Anterior cingulate cortex (tissue), 58 donors: ENCODE measurements at regions not wholly inside any gene's neighbourhood (a gene's known extent, or its start where the extent isn't known, plus 50 kb on each side); places are given as distances from the start of the nearest gene placed in this dataset.
A peak's percentile ranks its signal among the peaks of the same experiment; 100 is the strongest.

ENCODE experiments used
- DNase-seq, 58 donors: peaks; one replicate each; lab custom pipeline; 2025; lab: John Stamatoyannopoulos, UW

GRCh38 chr5:139733698-139734538 lies 61.7 kb upstream of the PSD2 start:
- peak in 54 of 58 donors; percentile 53 to 96 (median 86) for DNase-seq

- DNase-seq, result peak in 17 of 58 donors; percentile 36 to 82 (median 69)
These were observed 61.1 kb upstream of the PSD2 start for GRCh38 chr5:139734539-139734916.

GRCh38 chr5:139738193-139739149 lies 57.1 kb upstream of the PSD2 start:
- DNase-seq, result peak in 10 of 58 donors; percentile 10 to 63 (median 36)

DNA sequence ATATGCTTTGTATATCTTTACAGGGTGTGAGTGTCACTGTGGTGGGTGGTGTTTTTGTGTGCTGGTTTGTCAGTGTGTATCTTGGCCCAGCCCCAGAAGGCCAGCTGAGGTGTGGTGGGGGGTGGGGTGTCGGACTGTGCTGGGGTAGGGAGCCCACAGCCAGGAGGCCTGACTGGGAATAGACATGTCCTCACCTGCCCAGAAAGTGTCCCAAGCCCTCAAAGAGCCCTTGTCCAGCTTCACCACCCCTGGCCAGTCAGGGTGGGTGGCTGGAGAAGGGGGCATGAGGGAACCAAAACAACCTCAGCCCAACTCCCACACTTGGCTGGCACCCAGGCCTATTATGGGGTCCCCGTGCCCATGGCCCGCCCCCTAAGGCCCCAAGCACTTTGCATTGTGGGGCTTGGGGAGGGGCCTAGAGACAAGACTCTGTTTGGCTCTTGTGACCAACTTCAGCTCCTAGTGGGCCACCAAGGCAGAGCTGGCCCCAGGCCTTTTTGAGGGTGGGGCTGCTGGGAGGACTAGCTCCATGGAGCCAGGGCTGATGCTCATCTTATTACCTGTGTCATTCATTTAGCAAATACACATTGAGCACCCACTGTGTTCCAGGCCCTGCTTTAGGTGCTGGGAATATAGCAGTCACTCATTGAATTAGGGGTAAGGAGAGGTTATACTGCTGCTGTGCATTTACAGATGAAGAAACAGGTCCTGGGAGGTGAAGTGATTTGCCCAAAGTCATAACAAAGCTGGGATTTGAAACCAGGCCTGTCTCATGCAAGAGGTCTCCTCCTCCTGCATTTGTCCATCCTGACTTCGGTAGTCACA lies 56.2 kb upstream of the PSD2 start:
- no peak for DNase-seq

DNA sequence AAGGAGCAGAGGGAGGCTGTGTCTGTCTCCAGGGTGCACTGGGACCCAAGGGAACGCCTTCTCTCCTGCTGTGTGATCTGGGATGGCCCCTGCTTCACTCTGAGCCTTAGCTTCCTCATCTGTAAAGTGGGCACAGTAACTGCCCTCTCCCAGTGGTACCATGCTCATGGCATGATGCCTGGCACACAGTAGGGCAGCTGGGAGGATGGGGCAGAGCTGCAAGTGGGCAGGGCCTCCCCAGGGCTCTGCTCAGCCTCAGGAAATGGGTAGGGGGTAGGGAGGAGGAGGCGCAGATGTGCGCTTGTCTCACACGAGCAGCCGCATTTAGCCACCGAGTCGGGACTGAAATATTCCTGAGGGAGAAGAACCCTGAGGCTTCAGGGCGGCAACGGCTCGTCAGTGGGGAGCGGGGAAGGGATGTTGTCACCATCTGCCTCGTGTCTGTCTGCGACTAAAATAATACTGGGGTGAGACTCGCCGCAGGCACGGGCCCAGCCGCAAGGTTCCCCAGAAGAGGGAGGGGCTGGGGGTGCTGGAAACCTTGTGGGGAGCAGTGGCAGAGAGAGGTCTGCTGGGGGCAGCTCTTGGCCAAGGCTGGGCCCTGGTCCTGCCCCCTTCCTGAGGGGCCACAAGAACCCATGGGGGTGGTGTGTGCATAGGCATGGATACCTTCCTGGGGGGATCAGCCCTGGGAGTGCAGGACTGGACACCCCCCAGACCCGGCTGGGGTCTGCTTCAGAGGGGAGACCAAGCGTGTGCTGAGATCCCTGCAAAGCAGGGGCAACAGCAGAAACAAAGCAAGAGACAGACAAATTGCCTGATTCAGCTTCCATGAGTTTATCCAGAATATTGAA lies 55.2 kb upstream of the PSD2 start:
- DNase-seq, result peak in 26 of 58 donors; percentile 18 to 74 (median 42)

DNA sequence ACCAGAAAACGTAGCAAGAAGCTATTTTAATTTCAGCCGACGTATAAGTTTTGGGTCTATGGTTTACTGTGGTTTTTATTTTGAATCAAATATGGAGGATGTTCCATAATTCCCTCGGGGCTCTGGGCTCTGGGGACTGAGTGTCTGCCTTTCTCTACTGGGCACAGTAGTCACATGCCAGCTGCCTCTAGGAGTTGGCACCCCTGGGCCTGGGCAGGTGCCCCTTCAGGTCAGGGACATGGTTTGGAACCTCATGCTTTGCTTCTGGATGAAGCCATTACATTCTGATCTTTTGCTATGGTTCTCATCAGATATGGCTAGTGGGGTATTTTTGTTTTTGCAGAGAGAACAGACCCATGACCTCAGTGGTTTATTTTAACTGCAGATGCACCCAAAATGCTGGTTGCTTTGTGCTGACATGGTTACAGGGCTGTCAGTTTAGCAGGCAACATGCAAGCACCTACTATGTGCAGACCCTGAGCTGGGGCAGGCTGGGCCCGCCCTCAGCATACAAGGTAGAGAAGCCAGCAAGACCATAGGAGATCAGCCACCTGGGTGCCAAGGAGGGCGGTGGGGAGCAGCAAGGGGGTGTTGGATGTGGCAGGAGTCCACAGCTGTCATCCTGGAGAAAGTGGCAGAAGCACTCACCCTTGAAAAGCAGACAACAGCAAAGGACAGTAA lies 54.5 kb upstream of the PSD2 start:
- DNase-seq, result no peak

GRCh38 chr5:139741823-139742172 lies 53.8 kb upstream of the PSD2 start:
- DNase-seq, result no peak

GRCh38 chr5:139742173-139742903 lies 53.3 kb upstream of the PSD2 start:
- no peak for DNase-seq

- no peak for DNase-seq
These were observed 52.4 kb upstream of the PSD2 start for GRCh38 chr5:139743001-139743771.

GRCh38 chr5:139743804-139744203 lies 51.8 kb upstream of the PSD2 start:
- no peak for DNase-seq

- peak in 37 of 58 donors; percentile 26 to 76 (median 52) for DNase-seq
These were observed 51.0 kb upstream of the PSD2 start for GRCh38 chr5:139744471-139745131.

- DNase-seq, result peak in 21 of 58 donors; percentile 22 to 81 (median 43)
These were observed 50.3 kb upstream of the PSD2 start for GRCh38 chr5:139745132-139745799.

DNA sequence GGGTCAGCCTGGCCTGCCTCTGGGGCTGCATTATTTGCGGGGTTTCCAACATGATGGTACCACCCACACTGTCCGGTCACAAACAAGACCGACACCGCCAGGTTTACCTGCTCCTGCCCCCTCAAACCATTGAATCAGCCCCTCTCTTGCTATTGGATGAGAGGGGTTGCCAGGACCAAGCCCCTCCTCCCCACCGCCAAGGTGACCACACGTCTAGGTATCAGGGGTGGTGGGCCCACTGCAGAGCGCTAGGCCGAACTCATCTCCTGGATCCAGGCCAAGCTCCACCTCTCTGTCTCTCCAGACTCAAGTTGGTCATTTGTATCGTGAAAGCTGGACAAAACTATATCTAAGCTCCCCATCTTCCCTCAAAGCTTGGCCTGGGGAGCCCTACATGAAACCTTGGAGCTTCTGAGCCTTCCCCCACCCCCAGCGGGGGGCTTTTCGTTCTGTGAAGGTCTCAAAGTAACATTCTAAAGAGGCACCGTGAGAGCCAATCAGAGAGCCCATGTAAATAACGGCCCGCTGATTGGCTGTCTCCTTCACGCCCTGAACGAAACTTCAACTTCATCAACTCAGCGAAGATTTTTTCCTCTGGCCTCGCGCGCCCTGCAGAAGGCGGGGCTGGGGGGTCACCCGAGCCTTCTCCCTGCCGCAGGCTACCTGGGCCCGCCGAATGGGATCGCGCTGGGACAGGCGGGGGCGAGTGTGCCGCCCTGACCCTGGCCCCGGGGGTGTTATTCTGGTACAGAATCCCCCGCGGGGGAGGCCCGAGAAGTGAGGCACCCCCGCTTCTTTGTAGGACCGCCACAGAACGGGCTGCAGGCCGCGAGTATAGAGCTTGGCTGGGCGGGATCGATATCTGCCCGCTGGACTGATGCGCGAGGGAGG lies 49.6 kb upstream of the PSD2 start:
- DNase-seq, result peak in 48 of 58 donors; percentile 37 to 80 (median 61)
